ENCODE measurements at regions not wholly inside any gene's neighbourhood (a gene's known extent, or its start where the extent isn't known, plus 50 kb on each side); places are given as distances from the start of the nearest gene placed in this dataset.

DNA sequence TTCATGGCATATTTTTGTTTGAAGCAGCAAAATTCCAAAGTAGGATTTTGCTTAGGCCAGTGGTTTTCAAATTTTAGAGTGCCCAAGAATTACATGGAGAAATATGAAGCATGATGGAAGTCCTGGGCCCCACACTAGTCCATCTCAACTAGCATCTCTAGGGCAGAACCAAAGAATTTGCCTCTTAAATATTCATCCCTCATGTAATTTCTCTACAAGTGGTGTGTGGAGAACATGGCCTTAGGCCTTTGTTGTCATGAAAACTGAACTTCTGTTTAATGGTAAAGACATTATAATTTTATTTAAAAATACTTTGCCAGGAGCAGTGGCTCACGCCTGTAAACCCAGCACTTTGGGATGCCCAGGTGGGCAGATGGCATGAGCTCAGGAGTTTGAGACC, 75.9 kb upstream of the CCNG1 start:
- FAIRE-seq: no peak
- DNase-seq (ENCODE audit: insufficient read length, low spot score): no peak
- TF ChIP-seq, protein P1, sequence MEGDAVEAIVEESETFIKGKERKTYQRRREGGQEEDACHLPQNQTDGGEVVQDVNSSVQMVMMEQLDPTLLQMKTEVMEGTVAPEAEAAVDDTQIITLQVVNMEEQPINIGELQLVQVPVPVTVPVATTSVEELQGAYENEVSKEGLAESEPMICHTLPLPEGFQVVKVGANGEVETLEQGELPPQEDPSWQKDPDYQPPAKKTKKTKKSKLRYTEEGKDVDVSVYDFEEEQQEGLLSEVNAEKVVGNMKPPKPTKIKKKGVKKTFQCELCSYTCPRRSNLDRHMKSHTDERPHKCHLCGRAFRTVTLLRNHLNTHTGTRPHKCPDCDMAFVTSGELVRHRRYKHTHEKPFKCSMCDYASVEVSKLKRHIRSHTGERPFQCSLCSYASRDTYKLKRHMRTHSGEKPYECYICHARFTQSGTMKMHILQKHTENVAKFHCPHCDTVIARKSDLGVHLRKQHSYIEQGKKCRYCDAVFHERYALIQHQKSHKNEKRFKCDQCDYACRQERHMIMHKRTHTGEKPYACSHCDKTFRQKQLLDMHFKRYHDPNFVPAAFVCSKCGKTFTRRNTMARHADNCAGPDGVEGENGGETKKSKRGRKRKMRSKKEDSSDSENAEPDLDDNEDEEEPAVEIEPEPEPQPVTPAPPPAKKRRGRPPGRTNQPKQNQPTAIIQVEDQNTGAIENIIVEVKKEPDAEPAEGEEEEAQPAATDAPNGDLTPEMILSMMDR (IDR thresholded peaks at IDR 0.05; ENCODE audit: insufficient read depth, missing control alignments): no peak

DNA sequence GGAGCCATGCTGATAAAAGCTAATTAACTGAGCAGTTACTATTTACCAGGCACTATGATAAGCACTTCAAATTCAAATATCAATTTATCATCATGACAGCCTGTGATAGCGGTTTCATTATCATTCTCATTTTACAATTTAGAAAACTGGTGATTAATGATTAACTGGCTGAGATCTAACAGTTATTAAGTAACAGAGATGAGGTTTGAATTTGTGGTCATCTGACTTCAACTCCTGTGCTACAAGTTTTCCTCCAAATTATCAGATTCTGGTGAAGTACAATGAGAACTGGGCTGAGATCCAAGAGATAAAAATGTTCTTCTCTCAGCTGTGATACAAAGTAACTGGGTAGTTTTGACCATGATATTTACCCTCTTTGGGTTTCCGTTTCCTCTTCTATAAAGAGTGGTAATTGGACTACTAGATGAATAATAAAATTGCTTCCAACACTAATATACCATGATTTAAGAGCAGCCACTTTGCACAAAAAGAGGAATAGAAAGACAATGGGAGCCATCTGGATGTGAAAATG, 74.5 kb upstream of the CCNG1 start:
- no peak for DNase-seq (ENCODE audit: insufficient read length, low spot score)
- TF ChIP-seq, protein P1 (IDR thresholded peaks at IDR 0.05; ENCODE audit: insufficient read depth, missing control alignments): no peak
- FAIRE-seq: no peak

DNA sequence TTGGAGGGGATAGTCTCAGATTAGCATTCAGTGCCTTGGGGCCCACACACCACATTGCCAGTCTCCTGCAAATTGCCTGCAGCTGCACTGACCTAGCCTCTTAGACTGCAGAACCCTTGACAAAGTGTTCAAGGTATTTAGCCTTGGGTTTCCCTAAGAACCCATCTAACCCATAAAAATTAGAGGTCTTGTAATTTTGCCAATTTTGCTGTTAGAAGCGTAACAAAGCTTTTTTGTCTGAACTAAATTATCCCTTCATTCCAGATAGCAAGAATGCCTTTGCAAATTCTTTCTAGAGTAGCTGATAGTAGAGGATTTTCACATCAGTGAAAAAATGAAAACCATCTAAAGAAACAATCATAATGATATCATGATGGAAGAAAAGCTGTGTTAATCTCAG, 74.0 kb upstream of the CCNG1 start:
- TF ChIP-seq, protein P1 (IDR thresholded peaks at IDR 0.05; ENCODE audit: insufficient read depth, missing control alignments): no peak
- FAIRE-seq (no peak), DNase-seq (ENCODE audit: insufficient read length, low spot score) (no peak)

DNA sequence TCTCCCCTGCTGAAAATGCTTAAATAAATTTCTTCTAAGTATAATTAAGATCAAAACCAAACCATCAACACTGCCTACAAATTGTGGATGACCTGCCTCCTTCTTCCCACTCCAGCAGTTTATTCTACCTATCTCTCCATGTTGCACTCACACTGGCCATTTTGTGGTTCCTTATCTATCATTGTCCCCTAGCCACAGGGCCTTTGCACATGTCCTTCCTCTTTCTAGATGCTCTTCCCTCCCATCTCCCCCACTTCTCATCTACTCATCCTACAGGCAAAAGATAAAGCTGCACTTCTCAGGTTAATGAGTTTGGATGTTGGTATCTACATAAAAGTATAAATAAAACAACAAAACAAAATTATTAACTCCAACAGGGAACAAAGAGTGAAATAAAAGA, 70.6 kb upstream of the CCNG1 start:
- TF ChIP-seq, protein P1 (IDR thresholded peaks at IDR 0.05; ENCODE audit: insufficient read depth, missing control alignments): no peak
- no peak for FAIRE-seq
- DNase-seq (ENCODE audit: insufficient read length, low spot score): no peak

DNA sequence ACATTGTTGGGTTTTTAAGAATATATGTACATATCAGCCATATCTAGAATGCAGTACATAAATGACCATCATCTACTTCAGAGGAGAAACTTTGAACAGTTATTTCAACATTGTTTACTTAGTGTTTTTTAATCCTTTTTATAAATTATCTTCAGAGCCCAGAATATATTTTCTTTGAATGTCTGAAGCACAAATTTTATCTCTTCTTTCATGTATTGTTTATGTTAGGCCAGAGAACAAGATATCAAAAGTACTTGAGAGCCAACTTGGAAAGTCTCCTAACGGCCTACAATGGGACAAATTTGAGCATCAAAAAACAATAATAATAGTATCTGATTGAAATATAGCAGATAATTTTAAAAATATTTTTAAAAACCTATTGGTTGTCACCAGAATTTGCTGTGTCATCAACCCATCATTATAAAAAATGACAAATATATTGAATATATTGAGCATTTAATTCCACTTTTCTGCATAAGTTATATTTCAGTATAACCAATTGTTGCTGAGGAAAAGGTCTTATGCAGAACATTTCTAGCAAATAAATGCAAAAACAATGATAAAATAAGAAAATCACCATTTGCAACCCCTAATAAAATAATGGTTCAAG, 67.5 kb upstream of the CCNG1 start:
- DNase-seq (ENCODE audit: insufficient read length, low spot score) (no peak), FAIRE-seq (no peak)
- TF ChIP-seq, protein P1 (IDR thresholded peaks at IDR 0.05; ENCODE audit: insufficient read depth, missing control alignments): no peak

DNA sequence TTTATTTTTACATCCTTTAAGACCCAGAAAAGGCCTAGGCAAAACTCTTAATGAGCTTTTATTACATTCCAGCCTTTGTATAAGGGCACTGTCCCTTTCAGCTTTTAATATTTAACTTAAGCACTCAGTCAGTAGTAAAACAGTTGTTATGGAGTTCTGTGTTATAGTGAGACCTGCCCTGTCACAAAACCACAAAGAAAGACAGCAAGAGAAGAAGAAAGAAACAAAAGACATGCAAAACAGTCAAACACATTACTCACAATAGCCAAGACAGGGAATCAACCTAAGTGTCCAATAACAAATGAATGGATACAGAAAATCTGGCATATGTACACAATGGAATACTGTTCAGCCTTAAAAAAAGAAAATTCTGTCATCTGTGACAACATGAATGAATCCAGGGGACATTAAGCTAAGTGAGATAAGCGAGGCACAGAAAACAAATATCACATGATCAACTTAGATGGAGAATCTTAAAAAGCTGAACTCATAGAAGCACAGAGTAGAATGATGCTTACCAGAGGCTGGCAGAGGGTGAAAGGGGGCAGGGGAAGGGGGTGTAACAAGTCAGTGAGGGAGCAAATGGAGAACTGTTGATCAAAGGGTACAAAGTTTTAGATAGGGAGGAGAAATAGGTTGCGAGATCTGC, 63.8 kb upstream of the CCNG1 start:
- FAIRE-seq (no peak), DNase-seq (ENCODE audit: insufficient read length, low spot score) (no peak)
- TF ChIP-seq, protein P1 (IDR thresholded peaks at IDR 0.05; ENCODE audit: insufficient read depth, missing control alignments): no peak

DNA sequence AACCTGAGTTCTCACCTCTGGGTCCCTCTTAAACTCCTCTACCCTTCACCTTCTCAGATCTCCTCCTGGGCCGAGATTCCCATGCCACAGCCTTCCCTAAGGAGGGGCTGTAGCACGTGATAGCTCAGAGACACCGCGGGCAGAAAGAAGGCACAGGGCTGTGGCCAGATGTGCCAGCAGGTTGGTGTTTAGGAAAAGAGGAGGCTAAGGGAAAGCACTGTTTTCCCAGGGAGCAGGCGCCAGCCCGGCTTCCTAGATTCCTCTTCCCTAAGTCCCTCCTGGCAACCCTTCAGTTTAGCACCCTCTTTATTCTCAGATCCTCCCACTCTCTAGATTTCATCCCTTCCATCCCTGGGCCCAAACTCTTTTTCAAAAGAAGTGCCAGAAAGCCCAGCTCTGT, 59.4 kb upstream of the CCNG1 start:
- DNase-seq (ENCODE audit: insufficient read length, low spot score): no peak
- no peak for FAIRE-seq
- TF ChIP-seq, protein P1 (IDR thresholded peaks at IDR 0.05; ENCODE audit: insufficient read depth, missing control alignments): no peak
